HG03066 (cell line): ENCODE measurements at regions not wholly inside any gene's neighbourhood (a gene's known extent, or its start where the extent isn't known, plus 50 kb on each side); places are given as distances from the start of the nearest gene placed in this dataset.

ENCODE experiments used
- ATAC-seq: cut with Tn5 transposase; IDR thresholded peaks from one replicate; pipeline ENCODE4 v1.9.1; 2021; ENCODE audit warnings: low read depth; ENCODE audit not compliant: unreplicated experiment

GRCh38 chr18:44096016-44096415, 584.7 kb upstream of the SETBP1 start:
- ATAC-seq, result no peak

GRCh38 chr18:44098551-44099098, 582.1 kb upstream of the SETBP1 start:
- ATAC-seq, result no peak

- ATAC-seq, result no peak
These were observed 573.5 kb upstream of the SETBP1 start for GRCh38 chr18:44107187-44107586.

- ATAC-seq, result no peak
These were observed 569.4 kb upstream of the SETBP1 start for GRCh38 chr18:44111337-44111736.

- no peak for ATAC-seq
These were observed 562.9 kb upstream of the SETBP1 start for GRCh38 chr18:44117821-44118220.

- no peak for ATAC-seq
These were observed 561.1 kb upstream of the SETBP1 start for GRCh38 chr18:44119607-44120006.

GRCh38 chr18:44123743-44124142, 556.9 kb upstream of the SETBP1 start:
- ATAC-seq, result no peak

- ATAC-seq, result no peak
These were observed 555.2 kb upstream of the SETBP1 start for GRCh38 chr18:44125446-44125845.

GRCh38 chr18:44126598-44126997, 554.1 kb upstream of the SETBP1 start:
- no peak for ATAC-seq

- ATAC-seq, result no peak
These were observed 552.3 kb upstream of the SETBP1 start for GRCh38 chr18:44128365-44128764.

- no peak for ATAC-seq
These were observed 550.2 kb upstream of the SETBP1 start for GRCh38 chr18:44130376-44130942.

GRCh38 chr18:44133483-44133882, 547.2 kb upstream of the SETBP1 start:
- no peak for ATAC-seq

- ATAC-seq, result no peak
These were observed 546.2 kb upstream of the SETBP1 start for GRCh38 chr18:44134447-44134846.

GRCh38 chr18:44135741-44136140, 544.9 kb upstream of the SETBP1 start:
- no peak for ATAC-seq

GRCh38 chr18:44136326-44136725, 544.4 kb upstream of the SETBP1 start:
- ATAC-seq, result no peak

- no peak for ATAC-seq
These were observed 537.6 kb upstream of the SETBP1 start for GRCh38 chr18:44143072-44143471.

GRCh38 chr18:44149706-44150105, 531.0 kb upstream of the SETBP1 start:
- no peak for ATAC-seq

GRCh38 chr18:44153981-44154380, 526.7 kb upstream of the SETBP1 start:
- no peak for ATAC-seq

- no peak for ATAC-seq
These were observed 524.6 kb upstream of the SETBP1 start for GRCh38 chr18:44156126-44156525.

GRCh38 chr18:44156776-44157335, 523.8 kb upstream of the SETBP1 start:
- no peak for ATAC-seq

- ATAC-seq, result no peak
These were observed 510.3 kb upstream of the SETBP1 start for GRCh38 chr18:44170208-44170880.

GRCh38 chr18:44171301-44171700, 509.4 kb upstream of the SETBP1 start:
- ATAC-seq, result no peak
